CD4-positive, alpha-beta memory T cell (primary cell): ENCODE measurements at regions not wholly inside any gene's neighbourhood (a gene's known extent, or its start where the extent isn't known, plus 50 kb on each side); places are given as distances from the start of the nearest gene placed in this dataset.
"Not testable (repeated sequence)": the region's sequence is repeated elsewhere in the genome, so short reads cannot be mapped to it uniquely, and the experiment has no call there.

Experiments
- CTCF ChIA-PET: fragments of 350-600 bp; sonication (Branson Sonifier 250); formaldehyde crosslinking; loops from one replicate; lab custom pipeline; 2021; ENCODE audit warnings: inconsistent platforms; ENCODE audit not compliant: partially characterized antibody; lab: Charles Lee
- POLR2A ChIA-PET: fragments of 350-600 bp; sonication (Branson Sonifier 250); formaldehyde crosslinking; loops from one replicate; lab custom pipeline; 2021; ENCODE audit not compliant: partially characterized antibody; lab: Charles Lee
- DNase-seq, 5 donors: peaks; one replicate each; pipeline versions ENCODE4 v3.0.0 to v3.0.0-alpha.2; 2020 to 2022; ENCODE audit warnings: mixed read lengths in 1 of 5
- H3K27ac ChIP-seq: one replicate; pipeline ENCODE4 v1.7.0; 2013; ENCODE audit warnings: low read depth, low read length
- H3K27me3 ChIP-seq: 2 replicates; pipeline ENCODE4 v1.7.0; 2013; ENCODE audit warnings: mild to moderate bottlenecking, low read length, moderate library complexity; ENCODE audit not compliant: insufficient read depth
- H3K36me3 ChIP-seq: 2 replicates; pipeline ENCODE4 v1.7.0; 2013; ENCODE audit warnings: mild to moderate bottlenecking, low read length, moderate library complexity; ENCODE audit not compliant: insufficient read depth
- H3K4me1 ChIP-seq: 2 replicates; pipeline ENCODE4 v1.7.0; 2013; ENCODE audit warnings: mild to moderate bottlenecking, low read length, moderate library complexity; ENCODE audit not compliant: insufficient read depth
- H3K4me3 ChIP-seq, 2 donors: one replicate each; pipeline ENCODE4 v1.7.0; 2013; ENCODE audit warnings: low read length in 2 of 2, mild to moderate bottlenecking in 1 of 2
- H3K9me3 ChIP-seq, 2 donors: one replicate each; pipeline ENCODE4 v1.7.0; 2013; ENCODE audit warnings: low read length in 2 of 2, control low read depth in 1 of 2; ENCODE audit not compliant: control insufficient read depth in 1 of 2
- H3K27ac Mint-ChIP-seq, 7 donors: one replicate each; pipeline ENCODE4 v1.8.0; 2020 to 2021; ENCODE audit warnings: mixed read lengths in 7 of 7, mild to moderate bottlenecking in 6 of 7, inconsistent platforms in 3 of 7, moderate library complexity in 3 of 7
- H3K27me3 Mint-ChIP-seq, 2 donors: one replicate each; pipeline ENCODE4 v1.8.0; 2020 to 2021; ENCODE audit warnings: mixed read lengths in 2 of 2
- H3K36me3 Mint-ChIP-seq, 2 donors: one replicate each; pipeline ENCODE4 v1.8.0; 2020 to 2021; ENCODE audit warnings: mixed read lengths in 2 of 2, inconsistent platforms in 1 of 2, mild to moderate bottlenecking in 1 of 2
- H3K4me1 Mint-ChIP-seq, 4 donors: one replicate each; pipeline ENCODE4 v1.8.0; 2020 to 2021; ENCODE audit warnings: mixed read lengths in 4 of 4, mild to moderate bottlenecking in 1 of 4
- H3K4me3 Mint-ChIP-seq, 8 donors: one replicate each; pipeline ENCODE4 v1.8.0; 2020 to 2021; ENCODE audit warnings: mixed read lengths in 8 of 8, mild to moderate bottlenecking in 7 of 8, moderate library complexity in 6 of 8, inconsistent platforms in 3 of 8
- H3K9me3 Mint-ChIP-seq, 8 donors: one replicate each; pipeline ENCODE4 v1.8.0; 2020 to 2021; ENCODE audit warnings: mixed read lengths in 8 of 8, mild to moderate bottlenecking in 5 of 8, inconsistent platforms in 3 of 8, moderate library complexity in 1 of 8
- intact Hi-C: fragments of 100-400 bp; cut with micrococcal nuclease; formaldehyde crosslinking; loops from one replicate; pipeline ENCODE4 v1.15.1; 2023

GRCh38 chr4:114237997-114238396 is 258.6 kb upstream of the ARSJ start:
- no peak overlapping the region for H3K4me3 ChIP-seq
- H3K27ac Mint-ChIP-seq: no peak overlapping the region
- intact Hi-C loops: no loop called here
- no peaks in the 10 kb centered on the region for H3K36me3 Mint-ChIP-seq
- H3K36me3 ChIP-seq: no peaks in the 10 kb centered on the region
- H3K9me3 ChIP-seq: no peaks in the 10 kb centered on the region
- H3K27ac ChIP-seq: no peak overlapping the region
- no peaks in the 10 kb centered on the region for H3K9me3 Mint-ChIP-seq
- no peaks in the 10 kb centered on the region for H3K4me1 ChIP-seq
- H3K4me3 Mint-ChIP-seq: no peak overlapping the region
- no peak for DNase-seq
- POLR2A ChIA-PET: no interaction called here
- H3K4me1 Mint-ChIP-seq: no peaks in the 10 kb centered on the region
- H3K27me3 Mint-ChIP-seq: no peaks in the 10 kb centered on the region
- CTCF ChIA-PET: no interaction called here
- H3K27me3 ChIP-seq: no peaks in the 10 kb centered on the region

GRCh38 chr4:114249561-114249960 is 270.1 kb upstream of the ARSJ start:
- intact Hi-C loops: no loop called here
- no peaks in the 10 kb centered on the region for H3K36me3 ChIP-seq
- H3K9me3 ChIP-seq: no peaks in the 10 kb centered on the region
- H3K4me1 Mint-ChIP-seq: no peaks in the 10 kb centered on the region
- no peaks in the 10 kb centered on the region for H3K27me3 ChIP-seq
- peaks cover 0 to 6% (median 0%) of the 10 kb centered on the region in 8 donors for H3K9me3 Mint-ChIP-seq
- H3K27ac Mint-ChIP-seq: no peak overlapping the region
- H3K27ac ChIP-seq: no peak overlapping the region
- no peak overlapping the region for H3K4me3 Mint-ChIP-seq
- no peaks in the 10 kb centered on the region for H3K4me1 ChIP-seq
- no peak overlapping the region for H3K4me3 ChIP-seq
- H3K36me3 Mint-ChIP-seq: no peaks in the 10 kb centered on the region
- ChIA-PET POLR2A (no interaction called here), CTCF (no interaction called here)
- DNase-seq: no peak
- peaks cover 2% of the 10 kb centered on the region in 2 donors for H3K27me3 Mint-ChIP-seq

- intact Hi-C loops: no loop called here
- Mint-ChIP-seq H3K27ac (no peak overlapping the region), H3K4me3 (no peak overlapping the region), H3K36me3 (no peaks in the 10 kb centered on the region), H3K4me1 (no peaks in the 10 kb centered on the region), H3K9me3 (peaks cover 0 to 7% (median 0%) of the 10 kb centered on the region in 8 donors), H3K27me3 (peaks cover 2% of the 10 kb centered on the region in 2 donors)
- no peaks in the 10 kb centered on the region for H3K9me3 ChIP-seq
- no peaks in the 10 kb centered on the region for H3K4me1 ChIP-seq
- no peak for DNase-seq
- POLR2A ChIA-PET: no interaction called here
- no peaks in the 10 kb centered on the region for H3K27me3 ChIP-seq
- CTCF ChIA-PET: no interaction called here
- H3K4me3 ChIP-seq: no peak overlapping the region
- H3K36me3 ChIP-seq: no peaks in the 10 kb centered on the region
- no peak overlapping the region for H3K27ac ChIP-seq
These were observed 270.5 kb upstream of the ARSJ start for GRCh38 chr4:114249976-114250375.

- CTCF ChIA-PET: no interaction called here
- intact Hi-C loops: no loop called here
- no peaks in the 10 kb centered on the region for H3K27me3 ChIP-seq
- Mint-ChIP-seq H3K27me3 (peaks cover 0 to 2% of the 10 kb centered on the region in 2 donors), H3K4me3 (no peak overlapping the region), H3K36me3 (no peaks in the 10 kb centered on the region), H3K9me3 (peaks cover 0 to 8% (median 0%) of the 10 kb centered on the region in 8 donors), H3K4me1 (no peaks in the 10 kb centered on the region), H3K27ac (no peak overlapping the region)
- no peak overlapping the region for H3K4me3 ChIP-seq
- no peak overlapping the region for H3K27ac ChIP-seq
- no peaks in the 10 kb centered on the region for H3K36me3 ChIP-seq
- DNase-seq: no peak
- no peaks in the 10 kb centered on the region for H3K9me3 ChIP-seq
- POLR2A ChIA-PET: no interaction called here
- H3K4me1 ChIP-seq: no peaks in the 10 kb centered on the region
These were observed 271.0 kb upstream of the ARSJ start for GRCh38 chr4:114250439-114250891.

GRCh38 chr4:114251020-114251419 is 271.6 kb upstream of the ARSJ start:
- Mint-ChIP-seq H3K9me3 (peaks cover 0 to 10% (median 0%) of the 10 kb centered on the region in 8 donors), H3K4me1 (no peaks in the 10 kb centered on the region), H3K36me3 (no peaks in the 10 kb centered on the region), H3K4me3 (no peak overlapping the region), H3K27me3 (peaks cover 0 to 2% of the 10 kb centered on the region in 2 donors), H3K27ac (no peak overlapping the region)
- Histone ChIP-seq H3K27me3 (no peaks in the 10 kb centered on the region), H3K4me1 (no peaks in the 10 kb centered on the region), H3K4me3 (no peak overlapping the region), H3K36me3 (no peaks in the 10 kb centered on the region), H3K27ac (no peak overlapping the region), H3K9me3 (no peaks in the 10 kb centered on the region)
- ChIA-PET CTCF (no interaction called here), POLR2A (no interaction called here)
- DNase-seq: no peak
- intact Hi-C loops: no loop called here

- peaks cover 0 to 8% (median 0%) of the 10 kb centered on the region in 8 donors for H3K9me3 Mint-ChIP-seq
- H3K4me1 ChIP-seq: no peaks in the 10 kb centered on the region
- no peak overlapping the region for H3K27ac ChIP-seq
- no peaks in the 10 kb centered on the region for H3K4me1 Mint-ChIP-seq
- no peak overlapping the region for H3K4me3 Mint-ChIP-seq
- H3K27me3 Mint-ChIP-seq: peaks cover 0 to 2% of the 10 kb centered on the region in 2 donors
- no peak overlapping the region for H3K27ac Mint-ChIP-seq
- ChIA-PET POLR2A (no interaction called here), CTCF (no interaction called here)
- H3K9me3 ChIP-seq: no peaks in the 10 kb centered on the region
- intact Hi-C loops: no loop called here
- no peaks in the 10 kb centered on the region for H3K36me3 Mint-ChIP-seq
- no peak overlapping the region for H3K4me3 ChIP-seq
- H3K36me3 ChIP-seq: no peaks in the 10 kb centered on the region
- DNase-seq: no peak
- no peaks in the 10 kb centered on the region for H3K27me3 ChIP-seq
These were observed 273.1 kb upstream of the ARSJ start for GRCh38 chr4:114252499-114252898.

- Histone ChIP-seq H3K27ac (no peak overlapping the region), H3K4me1 (no peaks in the 10 kb centered on the region), H3K9me3 (no peaks in the 10 kb centered on the region), H3K36me3 (no peaks in the 10 kb centered on the region), H3K4me3 (no peak overlapping the region), H3K27me3 (no peaks in the 10 kb centered on the region)
- Mint-ChIP-seq H3K4me1 (no peaks in the 10 kb centered on the region), H3K27me3 (no peaks in the 10 kb centered on the region), H3K27ac (no peak overlapping the region), H3K4me3 (no peak overlapping the region), H3K9me3 (peaks cover 0 to 10% (median 0%) of the 10 kb centered on the region in 8 donors), H3K36me3 (no peaks in the 10 kb centered on the region)
- POLR2A ChIA-PET: no interaction called here
- no peak for DNase-seq
- CTCF ChIA-PET: no interaction called here
- intact Hi-C loops: no loop called here
These were observed 278.1 kb upstream of the ARSJ start for GRCh38 chr4:114257501-114257900.

- H3K4me1 Mint-ChIP-seq, H3K27me3 Mint-ChIP-seq, H3K27ac Mint-ChIP-seq, intact Hi-C loops, H3K9me3 ChIP-seq, H3K4me3 ChIP-seq, H3K27me3 ChIP-seq, H3K36me3 Mint-ChIP-seq, H3K9me3 Mint-ChIP-seq, H3K27ac ChIP-seq, DNase-seq, H3K4me1 ChIP-seq, POLR2A ChIA-PET, CTCF ChIA-PET, H3K36me3 ChIP-seq, H3K4me3 Mint-ChIP-seq: not testable (repeated sequence)
These were observed 283.0 kb upstream of the ARSJ start for GRCh38 chr4:114262421-114262820.
